DMS153 treated with DMSO at 0.1 percent for 48 hours (cell line): ENCODE measurements at regions not wholly inside any gene's neighbourhood (a gene's known extent, or its start where the extent isn't known, plus 50 kb on each side); places are given as distances from the start of the nearest gene placed in this dataset.
A peak's percentile ranks its signal among the peaks of the same experiment; 100 is the strongest.

ENCODE experiments used
- DNase-seq: peaks from one replicate; lab custom pipeline; 2025; ENCODE audit not compliant: unreplicated experiment; lab: John Stamatoyannopoulos, UW

GRCh38 chr6:33967966-33968724, 164.3 kb upstream of the MLN start:
- DNase-seq: peak; percentile 13

GRCh38 chr6:33967265-33967767, 163.5 kb upstream of the MLN start:
- no peak for DNase-seq

- no peak for DNase-seq
Observed at GRCh38 chr6:33966536-33966935, 162.7 kb upstream of the MLN start.

GRCh38 chr6:33965766-33966165, 162.0 kb upstream of the MLN start:
- no peak for DNase-seq

- no peak for DNase-seq
Observed at GRCh38 chr6:33964387-33964786, 160.6 kb upstream of the MLN start.

GRCh38 chr6:33963136-33963750, 159.4 kb upstream of the MLN start:
- no peak for DNase-seq

GRCh38 chr6:33962246-33963027, 158.6 kb upstream of the MLN start:
- DNase-seq: no peak

GRCh38 chr6:33961691-33962090, 157.9 kb upstream of the MLN start:
- no peak for DNase-seq

- no peak for DNase-seq
Observed at GRCh38 chr6:33960345-33961313, 156.8 kb upstream of the MLN start.

- DNase-seq: no peak
Observed at GRCh38 chr6:33959661-33960344, 156.0 kb upstream of the MLN start.

DNA sequence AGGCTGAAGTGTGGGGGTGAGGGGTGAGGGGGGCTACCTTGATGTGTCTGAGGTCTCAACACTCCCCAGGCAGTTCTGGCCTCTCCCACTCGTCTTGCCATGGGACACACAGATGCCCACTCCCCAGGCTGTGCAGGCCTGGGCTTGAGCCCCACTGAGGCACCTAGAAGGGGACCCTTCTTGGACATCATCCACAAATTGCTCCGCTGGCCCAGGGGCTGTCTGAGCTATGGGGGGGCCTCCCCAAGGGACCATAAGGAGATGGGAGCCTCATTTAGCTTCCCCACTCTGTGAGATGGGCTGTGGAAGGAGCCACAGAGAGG, 155.5 kb upstream of the MLN start:
- no peak for DNase-seq

DNA sequence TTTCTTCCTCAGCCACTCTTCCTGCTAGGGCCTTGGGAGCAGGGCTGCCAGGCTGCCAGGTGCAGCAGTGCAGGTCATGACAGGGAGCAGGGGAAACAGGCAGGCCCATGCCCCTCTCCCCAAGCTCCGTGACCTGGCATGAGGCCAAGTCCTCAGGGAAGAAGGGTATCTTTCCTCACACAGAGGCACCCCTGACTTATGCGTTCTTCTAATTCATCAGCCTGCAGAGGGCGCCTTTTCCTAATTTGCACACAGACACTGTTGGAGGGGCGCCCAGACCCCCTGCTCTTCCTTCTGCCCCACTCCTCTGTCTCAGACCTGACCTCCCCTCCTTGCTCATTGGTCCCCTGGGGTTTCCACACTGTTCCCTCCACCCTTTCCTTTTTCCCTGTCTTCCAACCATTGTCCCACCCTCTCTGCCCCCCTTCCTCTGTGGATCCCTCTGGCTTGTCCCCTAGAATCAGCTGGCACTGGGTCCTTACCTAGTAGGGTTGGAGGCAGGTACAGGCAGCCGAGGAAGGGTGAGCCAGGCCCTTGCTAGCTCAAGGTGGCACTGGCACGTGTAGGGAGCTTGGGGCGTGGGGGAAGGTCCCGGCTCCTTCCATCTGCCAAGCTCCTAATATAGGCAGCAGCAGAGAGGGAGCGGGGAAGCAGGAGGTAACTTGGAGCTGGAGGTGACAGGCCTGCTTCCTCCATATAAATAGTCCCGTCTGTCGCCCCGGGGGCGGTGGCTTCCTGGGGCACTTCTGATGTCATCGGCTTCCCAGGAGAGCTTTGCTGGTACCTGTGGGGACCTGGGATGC, 154.9 kb upstream of the MLN start:
- DNase-seq: no peak

DNA sequence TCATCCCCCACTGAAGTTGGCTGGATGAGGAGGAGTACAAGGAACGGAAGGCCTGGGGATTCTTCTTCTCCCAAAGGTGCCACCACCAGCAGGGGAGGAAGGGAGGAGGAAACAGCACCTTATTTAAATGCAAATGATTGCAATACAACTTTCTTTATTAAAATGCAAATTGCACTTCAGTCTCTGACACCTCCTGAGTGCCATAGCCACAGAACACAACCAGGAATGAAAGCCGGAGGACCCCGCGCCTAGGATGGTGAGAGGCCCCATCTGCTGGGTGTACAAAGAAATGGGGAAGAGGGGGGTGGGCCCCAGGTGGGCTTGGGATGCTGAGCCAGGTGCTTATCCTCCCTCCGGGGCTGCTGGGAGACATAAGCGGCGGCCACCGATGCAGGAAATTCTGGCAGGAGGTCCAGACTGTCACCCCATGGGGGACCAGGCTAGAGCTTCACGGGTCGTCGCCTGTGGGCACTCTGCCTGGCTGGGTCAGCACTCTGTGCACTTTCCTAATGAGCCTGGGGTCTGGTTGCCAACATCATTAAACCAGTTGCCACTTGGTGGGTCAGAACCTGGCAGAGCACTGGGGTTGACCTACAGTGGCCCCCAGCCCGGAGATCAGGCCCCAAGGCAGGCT, 154.2 kb upstream of the MLN start:
- DNase-seq: no peak

DNA sequence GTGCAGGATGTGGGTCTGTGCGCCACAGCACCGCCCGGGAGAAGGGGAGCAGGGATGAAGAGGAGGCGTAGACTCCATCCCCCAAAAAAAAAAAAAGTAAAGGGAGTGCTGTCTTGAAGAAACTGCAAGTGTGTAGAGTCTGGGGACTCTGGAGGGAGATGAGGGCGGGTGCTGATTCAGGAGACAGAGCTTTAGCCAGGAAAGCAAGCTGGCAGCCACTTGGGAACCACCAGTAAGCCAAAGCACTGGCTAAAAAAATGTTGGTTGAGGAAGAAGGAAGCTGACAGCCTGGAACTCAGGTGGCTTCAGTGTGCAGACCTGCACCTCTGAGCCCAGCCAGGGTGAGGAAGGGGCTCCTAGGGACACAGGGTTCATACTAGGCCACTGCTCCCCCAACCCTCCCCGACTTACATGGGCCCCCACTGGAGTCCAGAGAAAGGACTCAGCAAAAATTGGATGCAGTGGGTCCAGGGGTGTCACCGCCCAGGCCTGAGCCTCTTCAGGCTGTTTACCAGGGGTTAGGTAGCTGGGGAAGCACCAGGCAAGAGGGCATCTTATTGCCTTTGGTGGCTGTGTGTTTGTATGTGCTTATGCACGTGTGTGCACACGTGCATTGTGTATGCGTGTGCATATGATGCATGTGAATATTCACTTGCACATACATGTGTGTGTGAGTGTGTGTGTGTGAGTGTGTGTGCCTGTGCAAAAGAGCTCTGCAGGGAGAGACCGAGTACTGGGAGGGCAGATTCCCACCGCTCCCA, 153.5 kb upstream of the MLN start:
- no peak for DNase-seq

DNA sequence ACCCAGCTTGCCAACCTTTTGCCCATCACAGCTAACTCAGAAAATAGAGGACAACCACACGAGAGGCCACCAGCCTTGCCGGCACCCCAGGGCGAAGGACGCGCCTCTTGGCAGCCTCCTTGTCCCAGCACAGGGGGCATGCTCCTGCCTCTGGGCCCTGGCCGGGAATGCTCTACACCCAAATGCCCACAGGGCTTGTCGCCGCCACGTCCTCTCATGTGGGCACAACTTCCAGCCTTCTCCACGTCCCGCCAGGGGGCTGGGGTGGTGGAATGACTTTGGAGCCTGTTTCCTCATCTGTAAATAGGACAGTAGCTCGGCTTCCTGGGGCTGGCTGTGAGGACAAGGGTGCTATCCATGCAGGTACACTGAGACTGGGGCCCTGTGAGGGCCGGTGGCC, 152.4 kb upstream of the MLN start:
- DNase-seq: no peak

DNA sequence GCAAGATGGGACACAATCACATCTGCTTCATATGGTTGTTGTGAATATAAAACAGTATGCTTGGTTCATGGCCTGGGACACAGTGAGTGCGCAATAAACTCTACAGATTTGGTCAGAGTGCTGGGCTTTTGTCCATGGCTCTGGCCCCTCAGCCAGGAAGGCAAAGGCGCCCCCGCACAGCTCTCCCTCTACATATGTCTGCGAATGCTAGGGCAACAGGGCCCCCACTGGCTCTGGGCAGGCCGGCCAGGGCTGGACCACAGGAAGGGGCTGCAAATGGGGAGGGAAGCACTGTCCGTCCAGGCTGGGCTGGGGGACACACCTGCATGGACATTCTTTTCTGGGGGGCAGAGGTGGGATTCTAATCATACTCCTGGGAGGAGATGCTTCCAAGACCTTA, 151.8 kb upstream of the MLN start:
- DNase-seq: no peak

DNA sequence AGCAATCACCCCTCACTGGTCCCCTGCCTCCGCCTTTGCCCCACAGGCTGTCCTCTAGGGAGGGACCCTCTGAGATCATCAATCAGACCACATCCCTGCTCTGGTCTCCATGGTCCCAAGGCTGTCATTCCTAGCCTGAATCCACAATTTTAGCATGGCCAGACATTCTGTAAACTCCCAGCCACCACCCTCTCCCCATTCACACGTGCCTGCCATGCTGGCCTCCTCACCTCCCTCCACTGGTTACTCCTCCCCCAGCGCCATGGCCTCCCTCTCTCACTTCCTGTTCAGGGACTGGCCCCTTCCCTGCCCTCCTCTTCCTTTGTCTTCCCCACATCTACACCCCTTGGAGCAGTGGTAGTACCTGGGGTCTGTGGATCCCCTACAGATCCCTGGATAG, 150.7 kb upstream of the MLN start:
- no peak for DNase-seq

DNA sequence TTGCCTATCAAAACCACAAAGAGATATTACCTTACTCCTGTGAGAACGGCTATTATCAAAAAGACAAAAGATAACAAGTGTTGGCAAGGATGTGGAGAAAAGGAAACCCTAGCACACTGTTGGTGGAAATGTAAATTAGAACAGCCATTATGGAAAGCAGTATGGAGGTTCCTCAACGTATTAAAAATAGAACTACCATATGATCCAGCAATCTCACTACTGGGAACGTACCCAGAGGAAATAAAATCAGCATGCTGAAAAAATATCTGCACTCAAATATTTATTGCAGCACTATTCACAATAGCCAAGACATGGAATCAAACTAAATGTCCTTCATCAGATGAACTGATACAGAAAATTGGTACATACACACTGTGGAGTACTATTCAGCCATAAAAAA, 149.4 kb upstream of the MLN start:
- no peak for DNase-seq
